H1 (cell line): ENCODE measurements at regions not wholly inside any gene's neighbourhood (a gene's known extent, or its start where the extent isn't known, plus 50 kb on each side); places are given as distances from the start of the nearest gene placed in this dataset.

Experiments
- CTCF ChIA-PET: fragments of 300-600 bp; sonication (Branson Sonifier 250); formaldehyde crosslinking; loops from one replicate; lab custom pipeline; 2021; ENCODE audit not compliant: partially characterized antibody; lab: Charles Lee
- POLR2A ChIA-PET: fragments of 300-600 bp; sonication (Branson Sonifier 250); formaldehyde crosslinking; loops from one replicate; lab custom pipeline; 2021; ENCODE audit warnings: inconsistent platforms; ENCODE audit not compliant: partially characterized antibody; lab: Charles Lee
- DNase-seq, 2 experiments: peaks; one replicate each; pipeline versions ENCODE4 v3.0.0 to v3.0.0-alpha.2; 2010 to 2022; ENCODE audit warnings: low spot score in 2 of 2, low read depth in 1 of 2, mixed read lengths in 1 of 2
- FAIRE-seq: peaks from 2 replicates; lab custom pipeline; 2011; peaks lifted over from hg19 to GRCh38; lab: Jason Lieb, UNC
- H2AFZ ChIP-seq: 2 replicates; pipeline ENCODE4 v1.8.1; 2012; ENCODE audit warnings: low read length, inconsistent platforms
- H2AK5ac ChIP-seq: 2 replicates; pipeline ENCODE4 v1.6.1; 2013; ENCODE audit warnings: low read depth, low read length
- H2BK120ac ChIP-seq: replicated peaks from 2 replicates; pipeline ENCODE3; 2013; ENCODE audit warnings: low read depth, low read length, inconsistent platforms
- H2BK12ac ChIP-seq: 2 replicates; pipeline ENCODE4 v1.6.1; 2013; ENCODE audit warnings: low read depth, low read length
- H2BK15ac ChIP-seq: 2 replicates; pipeline ENCODE4 v1.6.1; 2013; ENCODE audit warnings: low read length
- H2BK20ac ChIP-seq: 2 replicates; pipeline ENCODE4 v1.6.1; 2013; ENCODE audit warnings: low read length
- H2BK5ac ChIP-seq: 2 replicates; pipeline ENCODE4 v1.6.1; 2013; ENCODE audit warnings: low read depth, low read length
- H3K14ac ChIP-seq: 2 replicates; pipeline ENCODE4 v1.6.1; 2013; ENCODE audit warnings: inconsistent platforms; ENCODE audit not compliant: insufficient read length
- H3K18ac ChIP-seq: 2 replicates; pipeline ENCODE4 v1.6.1; 2013; ENCODE audit warnings: low read length; ENCODE audit errors: extremely low read depth
- H3K23ac ChIP-seq: 2 replicates; pipeline ENCODE4 v1.6.1; 2013; ENCODE audit warnings: inconsistent platforms; ENCODE audit not compliant: insufficient read length
- H3K23me2 ChIP-seq: 2 replicates; pipeline ENCODE4 v1.6.1; 2013; ENCODE audit warnings: low read depth, low read length
- H3K27ac ChIP-seq: 2 replicates; pipeline ENCODE4 v1.6.1; 2011; ENCODE audit warnings: low read depth, low read length, inconsistent platforms
- H3K27me3 ChIP-seq, 4 experiments: replicated peaks in 1 of 4; 1 replicate in 1 of 4; 2 replicates in 3 of 4; pipeline versions ENCODE4 v1.6.1 to v1.8.1; 2011 to 2013; ENCODE audit warnings: low read length in 3 of 4, mild to moderate bottlenecking in 3 of 4, inconsistent platforms in 2 of 4, mixed read lengths in 2 of 4, moderate library complexity in 1 of 4; ENCODE audit not compliant: control insufficient read depth in 3 of 4, insufficient read depth in 3 of 4; ENCODE audit errors: extremely low read depth in 1 of 4
- H3K36me3 ChIP-seq, 4 experiments: 2 replicates each; pipeline versions ENCODE4 v1.6.1 to v1.8.1; 2011 to 2013; ENCODE audit warnings: mild to moderate bottlenecking in 4 of 4, low read length in 3 of 4, moderate library complexity in 2 of 4, control low read depth in 1 of 4, inconsistent platforms in 1 of 4; ENCODE audit not compliant: insufficient read depth in 4 of 4, control insufficient read depth in 2 of 4
- H3K4ac ChIP-seq: replicated peaks from 2 replicates; pipeline ENCODE3; 2013; ENCODE audit warnings: low read length, low read depth, mixed read lengths, inconsistent platforms; ENCODE audit not compliant: insufficient read length
- H3K4me1 ChIP-seq, 4 experiments: replicated peaks in 1 of 4; 1 replicate in 1 of 4; 2 replicates in 3 of 4; pipeline versions ENCODE4 v1.6.1 to v1.8.1; 2011 to 2013; ENCODE audit warnings: low read length in 3 of 4, inconsistent platforms in 2 of 4, mixed read lengths in 1 of 4; ENCODE audit not compliant: insufficient read depth in 4 of 4, control insufficient read depth in 3 of 4
- H3K4me2 ChIP-seq, 2 experiments: 2 replicates each; pipeline versions ENCODE4 v1.6.1 to v1.8.1; 2011 to 2013; ENCODE audit warnings: low read depth in 2 of 2, low read length in 2 of 2, control low read depth in 1 of 2, inconsistent platforms in 1 of 2, mild to moderate bottlenecking in 1 of 2; ENCODE audit not compliant: insufficient read depth in 1 of 2
- H3K4me3 ChIP-seq, 4 experiments: fragments of 200-600, 300-600 bp in 1 of 4; sonication (generic), shearing (Covaris generic), sonication (Bioruptor Twin) in 1 of 4; 2 replicates each; pipeline versions ENCODE4 v1.5.1 to v1.8.1; 2011 to 2016; ENCODE audit warnings: low read length in 4 of 4, low read depth in 3 of 4, control low read depth in 2 of 4, inconsistent platforms in 2 of 4, mild to moderate bottlenecking in 2 of 4, mixed read lengths in 1 of 4, moderate library complexity in 1 of 4; ENCODE audit not compliant: insufficient read depth in 2 of 4; ENCODE audit errors: extremely low read depth in 1 of 4
- H3K56ac ChIP-seq: replicated peaks from 2 replicates; pipeline ENCODE3; 2013; ENCODE audit warnings: low read depth, mild to moderate bottlenecking, mixed read lengths, low read length, inconsistent platforms; ENCODE audit not compliant: insufficient read length
- H3K79me1 ChIP-seq: 2 replicates; pipeline ENCODE4 v1.6.1; 2013; ENCODE audit warnings: low read depth, low read length, control low read depth
- H3K79me2 ChIP-seq, 2 experiments: 2 replicates each; pipeline versions ENCODE4 v1.6.1 to v1.8.1; 2012 to 2013; ENCODE audit warnings: low read length in 2 of 2, mild to moderate bottlenecking in 2 of 2, inconsistent platforms in 1 of 2; ENCODE audit not compliant: insufficient read depth in 2 of 2, control insufficient read depth in 1 of 2
- H3K9ac ChIP-seq, 4 experiments: replicated peaks in 1 of 4; 1 replicate in 1 of 4; 2 replicates in 3 of 4; pipeline versions ENCODE4 v1.6.1 to v1.8.1; 2011 to 2013; ENCODE audit warnings: low read depth in 3 of 4, low read length in 3 of 4, control low read depth in 2 of 4, mild to moderate bottlenecking in 2 of 4, moderate library complexity in 2 of 4, inconsistent platforms in 1 of 4; ENCODE audit errors: extremely low read depth in 1 of 4
- H3K9me3 ChIP-seq, 2 experiments: 2 replicates each; pipeline versions ENCODE4 v1.6.1 to v1.8.1; 2012 to 2013; ENCODE audit warnings: mild to moderate bottlenecking in 2 of 2, moderate library complexity in 2 of 2, control low read depth in 1 of 2, inconsistent platforms in 1 of 2, low read depth in 1 of 2, low read length in 1 of 2, mixed read lengths in 1 of 2; ENCODE audit not compliant: insufficient read depth in 2 of 2
- H4K20me1 ChIP-seq, 2 experiments: replicated peaks in 1 of 2; 2 replicates each; pipeline versions ENCODE3 to v1.8.1; 2011 to 2013; ENCODE audit warnings: inconsistent platforms in 2 of 2, low read length in 2 of 2, mild to moderate bottlenecking in 1 of 2; ENCODE audit not compliant: insufficient read depth in 2 of 2, control insufficient read depth in 1 of 2
- H4K5ac ChIP-seq: 2 replicates; pipeline ENCODE4 v1.6.1; 2013; ENCODE audit warnings: low read length, low read depth, mixed read lengths, inconsistent platforms; ENCODE audit not compliant: insufficient read length
- H4K8ac ChIP-seq: 2 replicates; pipeline ENCODE4 v1.8.0; 2013; ENCODE audit warnings: mild to moderate bottlenecking, moderate library complexity, low read length, inconsistent platforms; ENCODE audit not compliant: insufficient read depth; ENCODE audit errors: extremely low read depth
- H4K91ac ChIP-seq: replicated peaks from 2 replicates; pipeline ENCODE3; 2013; ENCODE audit warnings: low read length, mixed read lengths, inconsistent platforms; ENCODE audit not compliant: insufficient read length
- CTCF ChIP-seq, 3 experiments: IDR thresholded peaks; 1 replicate in 2 of 3; 2 replicates in 1 of 3; pipeline versions ENCODE4 v1.5.1 to v1.6.1; 2011; ENCODE audit warnings: low read length in 3 of 3, mild to moderate bottlenecking in 3 of 3, inconsistent platforms in 2 of 3, low read depth in 1 of 3, moderate library complexity in 1 of 3; ENCODE audit not compliant: insufficient read depth in 1 of 3; ENCODE audit errors: control extremely low read depth in 1 of 3
- EGR1 ChIP-seq: IDR thresholded peaks from 2 replicates; pipeline ENCODE4 v1.6.1; 2011; ENCODE audit warnings: low read depth, low read length, borderline replicate concordance
- RAD21 ChIP-seq, 2 experiments: IDR thresholded peaks in 1 of 2; conservative IDR thresholded peaks in 1 of 2; 2 replicates each; pipeline ENCODE4 v1.6.1; 2011; ENCODE audit warnings: low read depth in 2 of 2, low read length in 2 of 2, improper control_type of control experiment in 1 of 2, inconsistent platforms in 1 of 2, mild to moderate bottlenecking in 1 of 2, moderate library complexity in 1 of 2
- WGBS, 2 experiments: shearing (Covaris generic) in 1 of 2; methylation state at CpG; one replicate each; pipeline versions ENCODE4 v1.1.6 to v1.1.7; 2013 to 2015; ENCODE audit warnings: low lambda C conversion rate in 2 of 2, mixed read lengths in 2 of 2, inconsistent platforms in 1 of 2, low coverage in 1 of 2, missing lambda C conversion rate in 1 of 2; ENCODE audit not compliant: insufficient replicate concordance in 2 of 2, insufficient coverage in 1 of 2, insufficient read length in 1 of 2; ENCODE audit errors: extremely low coverage in 1 of 2, missing lambda C conversion rate in 1 of 2; 5-methylcytosine and 5-hydroxymethylcytosine counted together

- Histone ChIP-seq H4K5ac (no peak overlapping the region), H3K23ac (no peak overlapping the region), H3K56ac (no peak overlapping the region), H2BK12ac (no peak overlapping the region), H4K20me1 (no peaks in the 10 kb centered on the region), H3K14ac (no peak overlapping the region), H3K4me1 (no peaks in the 10 kb centered on the region), H3K23me2 (no peaks in the 10 kb centered on the region; the same call in 1 of the 2 replicates), H3K4ac (no peak overlapping the region), H2BK15ac (no peak overlapping the region), H2AFZ (no peak overlapping the region), H4K8ac (no peak overlapping the region), H3K79me2 (no peaks in the 10 kb centered on the region), H2BK20ac (no peak overlapping the region), H4K91ac (no peak overlapping the region), H3K9ac (no peak overlapping the region; a peak in 1 of 7 replicates), H3K4me2 (no peak overlapping the region), H3K79me1 (no peaks in the 10 kb centered on the region), H3K27ac (no peak overlapping the region), H2BK5ac (no peak overlapping the region), H3K9me3 (no peaks in the 10 kb centered on the region), H2AK5ac (no peak overlapping the region), H2BK120ac (no peak overlapping the region), H3K36me3 (no peaks in the 10 kb centered on the region), H3K27me3 (no peaks in the 10 kb centered on the region), H3K18ac (no peak overlapping the region), H3K4me3 (no peak overlapping the region)
- TF ChIP-seq CTCF (IDR thresholded peaks at IDR 0.05; ENCODE audit: control extremely low read depth in 1 of 3, insufficient read depth in 1 of 3, low read depth in 1 of 3, low read length in 3 of 3) (peak in 1 of 3 experiments; percentile 4; a peak in 1 of 4 replicates), EGR1 (no peak), RAD21 (IDR thresholded peaks at IDR 0.05 in 1 of 2, conservative IDR thresholded peaks at IDR 0.05 in 1 of 2; ENCODE audit: low read depth in 2 of 2, low read length in 2 of 2) (peak; percentile 2 to 30; a peak in 1 of 4 replicates)
- no peak for FAIRE-seq
- POLR2A ChIA-PET, result no interaction called here
- 97% methylated on average over 3 of the region's 3 CpGs; no CpG with 5 or more reads in 1 of the 2 experiments for WGBS, 2 experiments
- CTCF ChIA-PET, result interaction anchor here (0.6 to 1.0 kb wide), 3 partner anchors 10 to 160 kb away, joined by 3 read pairs; no protein-coding TSS in a partner anchor
- DNase-seq, result no peak
These were observed 529.9 kb downstream of the SLC4A3 start for GRCh38 chr2:220157312-220157711.
